HL-60 (cell line): ENCODE measurements at regions not wholly inside any gene's neighbourhood (a gene's known extent, or its start where the extent isn't known, plus 50 kb on each side); places are given as distances from the start of the nearest gene placed in this dataset.

Source experiments
- CTCF ChIP-seq: IDR thresholded peaks from one replicate; pipeline ENCODE4 v1.5.1; 2011; ENCODE audit warnings: low read length, control low read depth, inconsistent platforms; ENCODE audit not compliant: insufficient read depth
- POLR2AphosphoS5 ChIP-seq: IDR thresholded peaks from 2 replicates; pipeline ENCODE4 v1.6.1; 2012; ENCODE audit warnings: low read depth
- REST ChIP-seq: IDR thresholded peaks from 2 replicates; pipeline ENCODE4 v1.6.1; 2012; ENCODE audit warnings: low read depth; ENCODE audit not compliant: insufficient replicate concordance

GRCh38 chr11:96530473-96530872 lies 140.7 kb downstream of the JRKL start:
- TF ChIP-seq CTCF = no peak
- no peak for TF ChIP-seq REST
- TF ChIP-seq POLR2AphosphoS5 = no peak
